ENCODE measurements at regions not wholly inside any gene's neighbourhood (a gene's known extent, or its start where the extent isn't known, plus 50 kb on each side); places are given as distances from the start of the nearest gene placed in this dataset.

GRCh38 chr6:51411496-51412125 is 592.9 kb downstream of the TFAP2B start:
- TF ChIP-seq POLR2A (IDR thresholded peaks at IDR 0.05; ENCODE audit: low read length) (no peak), GATA1 (IDR thresholded peaks at IDR 0.05; ENCODE audit: low read depth, low read length) (no peak)

Data from erythroblast (primary cell).